ENCODE measurements at regions not wholly inside any gene's neighbourhood (a gene's known extent, or its start where the extent isn't known, plus 50 kb on each side); places are given as distances from the start of the nearest gene placed in this dataset.
A peak's percentile ranks its signal among the peaks of the same experiment; 100 is the strongest.

GRCh38 chr2:39851251-39851650 lies 72.2 kb upstream of the THUMPD2 start:
- H3K4me3 Mint-ChIP-seq: no peak overlapping the region
- no peaks in the 10 kb centered on the region for H3K9me3 Mint-ChIP-seq
- H3K4me1 Mint-ChIP-seq: peaks cover 16% of the 10 kb centered on the region
- peak overlapping the region; percentile 40 for H3K27ac Mint-ChIP-seq
- no peak for TF ChIP-seq CTCF (IDR thresholded peaks at IDR 0.05)
- H3K36me3 Mint-ChIP-seq (ENCODE audit: low read depth): no peaks in the 10 kb centered on the region
- DNase-seq: no peak
- no peaks in the 10 kb centered on the region for H3K27me3 Mint-ChIP-seq (ENCODE audit: low read depth, poor library complexity)

- Mint-ChIP-seq H3K4me3 (no peak overlapping the region), H3K27me3 (ENCODE audit: low read depth, poor library complexity) (peaks cover 3% of the 10 kb centered on the region), H3K4me1 (peaks cover 16% of the 10 kb centered on the region), H3K9me3 (no peaks in the 10 kb centered on the region), H3K36me3 (ENCODE audit: low read depth) (no peaks in the 10 kb centered on the region), H3K27ac (no peak overlapping the region)
- no peak for DNase-seq
- TF ChIP-seq CTCF (IDR thresholded peaks at IDR 0.05): no peak
Observed at GRCh38 chr2:39849982-39850526, 71.0 kb upstream of the THUMPD2 start.

GRCh38 chr2:39849064-39849463 lies 70.0 kb upstream of the THUMPD2 start:
- Mint-ChIP-seq H3K4me3 (no peak overlapping the region), H3K27ac (no peak overlapping the region), H3K27me3 (ENCODE audit: low read depth, poor library complexity) (peaks cover 3% of the 10 kb centered on the region), H3K4me1 (peaks cover 16% of the 10 kb centered on the region), H3K9me3 (no peaks in the 10 kb centered on the region), H3K36me3 (ENCODE audit: low read depth) (no peaks in the 10 kb centered on the region)
- TF ChIP-seq CTCF (IDR thresholded peaks at IDR 0.05): no peak
- DNase-seq: no peak

DNA sequence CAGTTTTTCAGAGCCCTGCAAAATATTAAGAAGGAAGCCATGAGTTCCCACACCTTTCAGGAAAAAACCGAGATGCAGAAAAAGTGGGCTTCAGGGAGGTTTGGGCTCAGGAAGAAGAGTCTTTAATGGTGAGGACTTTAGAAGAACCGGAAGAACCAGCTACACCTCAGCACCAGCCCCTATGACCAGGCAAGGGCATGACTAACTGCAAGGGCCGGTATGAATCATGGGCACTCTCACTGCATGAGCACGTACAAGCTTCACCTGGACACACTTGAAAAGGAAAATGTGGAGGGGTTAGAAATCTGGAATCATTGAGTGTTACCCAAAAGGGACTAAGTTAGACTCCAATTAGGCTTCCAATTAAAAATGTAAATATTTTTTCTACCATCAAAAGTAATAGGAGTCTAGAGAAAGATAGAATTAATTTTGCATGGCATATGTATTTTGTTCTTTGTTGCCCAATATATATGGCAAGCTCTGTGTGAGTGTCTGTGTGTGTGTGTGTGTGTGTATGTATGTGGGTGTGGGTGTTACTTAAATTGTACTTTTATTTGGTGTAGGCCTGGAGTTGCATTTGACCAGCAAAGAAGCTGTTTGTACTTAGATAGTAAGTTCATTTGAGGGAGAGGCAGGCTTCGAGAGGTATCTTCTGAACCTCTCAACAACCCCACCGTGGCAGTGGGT lies 66.5 kb upstream of the THUMPD2 start:
- H3K27me3 Mint-ChIP-seq (ENCODE audit: low read depth, poor library complexity): peaks cover 3% of the 10 kb centered on the region
- no peaks in the 10 kb centered on the region for H3K9me3 Mint-ChIP-seq
- H3K4me1 Mint-ChIP-seq: no peaks in the 10 kb centered on the region
- no peak overlapping the region for H3K27ac Mint-ChIP-seq
- no peak for DNase-seq
- no peaks in the 10 kb centered on the region for H3K36me3 Mint-ChIP-seq (ENCODE audit: low read depth)
- TF ChIP-seq CTCF (IDR thresholded peaks at IDR 0.05): no peak
- no peak overlapping the region for H3K4me3 Mint-ChIP-seq

DNA sequence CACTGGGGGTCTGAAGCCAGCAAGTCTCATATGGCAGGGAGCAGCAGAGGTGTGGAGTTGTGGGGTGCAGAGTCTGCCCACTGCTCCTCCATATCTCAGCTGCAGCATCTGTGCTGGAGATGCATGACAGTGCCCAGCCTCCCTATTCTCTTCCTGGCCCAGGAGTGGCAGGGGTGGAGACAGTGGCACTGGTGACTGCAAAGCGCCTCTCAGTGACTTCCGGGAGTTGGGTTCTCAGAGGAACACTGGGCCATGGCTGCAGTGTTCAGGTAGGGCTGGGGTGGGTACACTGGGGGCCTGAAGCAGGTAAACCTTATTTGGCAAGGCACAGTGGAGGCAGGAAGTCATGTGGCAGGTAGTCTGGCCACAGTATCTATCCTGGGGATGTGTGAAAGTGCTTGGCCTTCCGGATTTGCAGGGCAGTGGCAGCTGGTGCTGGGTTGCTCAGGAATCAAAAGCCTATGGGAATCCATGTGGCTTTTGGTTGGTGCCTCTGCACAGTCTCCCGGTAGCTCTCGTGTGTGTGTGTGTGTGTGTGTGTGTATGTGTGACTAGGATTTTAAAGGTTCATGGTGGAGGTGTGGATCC lies 60.3 kb upstream of the THUMPD2 start:
- H3K4me3 Mint-ChIP-seq: no peak overlapping the region
- peaks cover 7% of the 10 kb centered on the region for H3K36me3 Mint-ChIP-seq (ENCODE audit: low read depth)
- peaks cover 5% of the 10 kb centered on the region for H3K27me3 Mint-ChIP-seq (ENCODE audit: low read depth, poor library complexity)
- H3K4me1 Mint-ChIP-seq: peaks cover 7% of the 10 kb centered on the region
- DNase-seq: no peak
- TF ChIP-seq CTCF (IDR thresholded peaks at IDR 0.05): no peak
- H3K9me3 Mint-ChIP-seq: peaks cover 37% of the 10 kb centered on the region
- no peak overlapping the region for H3K27ac Mint-ChIP-seq

DNA sequence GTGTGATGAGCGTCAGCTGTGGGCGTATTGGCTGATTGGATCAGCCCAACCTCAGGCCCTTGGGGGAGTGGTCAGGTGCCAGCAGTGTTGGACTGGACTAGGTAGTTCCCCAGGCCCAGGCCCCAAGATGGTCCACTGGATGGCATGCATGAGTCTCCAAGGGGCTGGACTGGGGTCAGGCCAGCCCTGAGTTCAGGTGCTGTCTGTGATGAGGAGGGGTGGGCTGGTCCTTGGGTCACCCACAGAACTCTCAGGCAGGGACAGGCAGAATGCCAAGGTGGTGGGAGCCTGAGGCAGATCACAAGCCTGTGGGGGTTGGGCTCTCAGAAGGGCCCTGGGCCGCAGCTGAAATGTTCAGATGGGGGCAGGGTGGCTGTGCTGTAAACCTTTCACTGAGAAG lies 59.5 kb upstream of the THUMPD2 start:
- Mint-ChIP-seq H3K27ac (peak overlapping the region; percentile 23), H3K9me3 (peaks cover 37% of the 10 kb centered on the region), H3K36me3 (ENCODE audit: low read depth) (peaks cover 7% of the 10 kb centered on the region), H3K4me3 (no peak overlapping the region), H3K4me1 (peaks cover 7% of the 10 kb centered on the region), H3K27me3 (ENCODE audit: low read depth, poor library complexity) (peaks cover 5% of the 10 kb centered on the region)
- no peak for TF ChIP-seq CTCF (IDR thresholded peaks at IDR 0.05)
- no peak for DNase-seq
